ENCODE measurements at regions not wholly inside any gene's neighbourhood (a gene's known extent, or its start where the extent isn't known, plus 50 kb on each side); places are given as distances from the start of the nearest gene placed in this dataset.

GRCh38 chr1:232699814-232700213 lies 69.9 kb upstream of the SIPA1L2 start:
- no peak overlapping the region for H3K4me3 ChIP-seq (ENCODE audit: insufficient read depth in 1 of 2, low read depth in 1 of 2, low read length in 2 of 2)
- H2AFZ ChIP-seq (ENCODE audit: low read depth, low read length) = no peak overlapping the region
- H3K18ac ChIP-seq (ENCODE audit: low read depth in 1 of 2, low read length in 2 of 2) = no peak overlapping the region
- peaks cover 4% of the 10 kb centered on the region for H3K4me1 ChIP-seq (ENCODE audit: control insufficient read depth, insufficient read depth, low read depth, low read length)
- H3K36me3 ChIP-seq (ENCODE audit: control insufficient read depth in 1 of 2, insufficient read depth in 2 of 2, low read depth in 1 of 2, low read length in 2 of 2) = no peaks in the 10 kb centered on the region
- H4K8ac ChIP-seq (ENCODE audit: low read length) = no peak overlapping the region
- no peak overlapping the region for H3K4ac ChIP-seq (ENCODE audit: low read depth in 1 of 2, low read length in 2 of 2)
- H2BK120ac ChIP-seq (ENCODE audit: low read depth, low read length) = no peak overlapping the region
- no peaks in the 10 kb centered on the region for H3K79me1 ChIP-seq (replicated peaks; ENCODE audit: low read length, poor library complexity, severe bottlenecking)
- H3K4me2 ChIP-seq (ENCODE audit: low read length, poor library complexity, severe bottlenecking) = no peak overlapping the region
- DNase-seq = no peak
- H2BK12ac ChIP-seq (ENCODE audit: low read length in 2 of 2) = no peak overlapping the region
- 92% methylated on average over 6 of the region's 6 CpGs for WGBS
- H3K23ac ChIP-seq (ENCODE audit: low read length in 2 of 2) = no peak overlapping the region
- H3K9me3 ChIP-seq (ENCODE audit: control insufficient read depth, low read length) = no peaks in the 10 kb centered on the region
- no peak overlapping the region for H3K14ac ChIP-seq (ENCODE audit: low read length in 2 of 2)
- peaks cover 4 to 5% of the 10 kb centered on the region in 2 experiments for H3K27me3 ChIP-seq (ENCODE audit: control insufficient read depth in 1 of 2, insufficient read depth in 1 of 2, low read length in 2 of 2)
- no peak overlapping the region for H3K9ac ChIP-seq (ENCODE audit: low read length)
- no peak overlapping the region for H2AK5ac ChIP-seq (ENCODE audit: low read length, severe bottlenecking)
- H4K91ac ChIP-seq (ENCODE audit: low read length) = no peak overlapping the region
- H2BK5ac ChIP-seq (ENCODE audit: low read depth, low read length, poor library complexity, severe bottlenecking) = no peak overlapping the region
- H2BK15ac ChIP-seq (ENCODE audit: low read depth, poor library complexity, severe bottlenecking) = no peak overlapping the region
- no peak overlapping the region for H3K27ac ChIP-seq (ENCODE audit: low read length, poor library complexity, severe bottlenecking)

GRCh38 chr1:232702911-232703310 lies 73.0 kb upstream of the SIPA1L2 start:
- Histone ChIP-seq H3K4me2 (ENCODE audit: low read length, poor library complexity, severe bottlenecking) (no peak overlapping the region), H3K14ac (ENCODE audit: low read length in 2 of 2) (peak overlapping the region in 1 of 2 experiments; percentile 53), H2BK15ac (ENCODE audit: low read depth, poor library complexity, severe bottlenecking) (peak overlapping the region; percentile 66), H3K9me3 (ENCODE audit: control insufficient read depth, low read length) (no peaks in the 10 kb centered on the region), H3K36me3 (ENCODE audit: control insufficient read depth in 1 of 2, insufficient read depth in 2 of 2, low read depth in 1 of 2, low read length in 2 of 2) (no peaks in the 10 kb centered on the region), H2AFZ (ENCODE audit: low read depth, low read length) (no peak overlapping the region), H3K27me3 (ENCODE audit: control insufficient read depth in 1 of 2, insufficient read depth in 1 of 2, low read length in 2 of 2) (no peaks in the 10 kb centered on the region), H3K18ac (ENCODE audit: low read depth in 1 of 2, low read length in 2 of 2) (peak overlapping the region; percentile 7 to 67), H3K4ac (ENCODE audit: low read depth in 1 of 2, low read length in 2 of 2) (peak overlapping the region in 1 of 2 experiments; percentile 71), H2AK5ac (ENCODE audit: low read length, severe bottlenecking) (peak overlapping the region; percentile 43), H3K79me1 (replicated peaks; ENCODE audit: low read length, poor library complexity, severe bottlenecking) (no peaks in the 10 kb centered on the region), H3K27ac (ENCODE audit: low read length, poor library complexity, severe bottlenecking) (no peak overlapping the region), H3K9ac (ENCODE audit: low read length) (no peak overlapping the region), H3K4me1 (ENCODE audit: control insufficient read depth, insufficient read depth, low read depth, low read length) (peaks cover 4% of the 10 kb centered on the region), H4K91ac (ENCODE audit: low read length) (peak overlapping the region; percentile 78), H4K8ac (ENCODE audit: low read length) (peak overlapping the region; percentile 21), H2BK5ac (ENCODE audit: low read depth, low read length, poor library complexity, severe bottlenecking) (no peak overlapping the region), H2BK12ac (ENCODE audit: low read length in 2 of 2) (peak overlapping the region; percentile 14 to 100), H3K23ac (ENCODE audit: low read length in 2 of 2) (no peak overlapping the region), H2BK120ac (ENCODE audit: low read depth, low read length) (no peak overlapping the region), H3K4me3 (ENCODE audit: insufficient read depth in 1 of 2, low read depth in 1 of 2, low read length in 2 of 2) (no peak overlapping the region)
- 90% methylated on average over 5 of the region's 5 CpGs for WGBS
- DNase-seq = no peak

- peak overlapping the region; percentile 59 for H4K8ac ChIP-seq (ENCODE audit: low read length)
- H3K18ac ChIP-seq (ENCODE audit: low read depth in 1 of 2, low read length in 2 of 2) = peak overlapping the region; percentile 31 to 64
- H3K9ac ChIP-seq (ENCODE audit: low read length) = no peak overlapping the region
- no peak overlapping the region for H3K4me2 ChIP-seq (ENCODE audit: low read length, poor library complexity, severe bottlenecking)
- H3K27ac ChIP-seq (ENCODE audit: low read length, poor library complexity, severe bottlenecking) = peak overlapping the region; percentile 4
- H3K4ac ChIP-seq (ENCODE audit: low read depth in 1 of 2, low read length in 2 of 2) = peak overlapping the region; percentile 45 to 73
- no peaks in the 10 kb centered on the region for H3K27me3 ChIP-seq (ENCODE audit: control insufficient read depth in 1 of 2, insufficient read depth in 1 of 2, low read length in 2 of 2)
- H3K14ac ChIP-seq (ENCODE audit: low read length in 2 of 2) = no peak overlapping the region
- H2AFZ ChIP-seq (ENCODE audit: low read depth, low read length) = no peak overlapping the region
- peak overlapping the region; percentile 15 for H4K91ac ChIP-seq (ENCODE audit: low read length)
- no peaks in the 10 kb centered on the region for H3K36me3 ChIP-seq (ENCODE audit: control insufficient read depth in 1 of 2, insufficient read depth in 2 of 2, low read depth in 1 of 2, low read length in 2 of 2)
- WGBS = 79% methylated on average over 2 of the region's 2 CpGs
- H3K4me3 ChIP-seq (ENCODE audit: insufficient read depth in 1 of 2, low read depth in 1 of 2, low read length in 2 of 2) = peak overlapping the region in 1 of 2 experiments; percentile 34
- no peak for DNase-seq
- peak overlapping the region; percentile 45 for H2BK120ac ChIP-seq (ENCODE audit: low read depth, low read length)
- H2BK5ac ChIP-seq (ENCODE audit: low read depth, low read length, poor library complexity, severe bottlenecking) = no peak overlapping the region
- H3K23ac ChIP-seq (ENCODE audit: low read length in 2 of 2) = no peak overlapping the region
- H2BK12ac ChIP-seq (ENCODE audit: low read length in 2 of 2) = peak overlapping the region; percentile 41 to 68
- no peaks in the 10 kb centered on the region for H3K9me3 ChIP-seq (ENCODE audit: control insufficient read depth, low read length)
- H2AK5ac ChIP-seq (ENCODE audit: low read length, severe bottlenecking) = peak overlapping the region; percentile 46
- H3K4me1 ChIP-seq (ENCODE audit: control insufficient read depth, insufficient read depth, low read depth, low read length) = peaks cover 6% of the 10 kb centered on the region
- no peak overlapping the region for H2BK15ac ChIP-seq (ENCODE audit: low read depth, poor library complexity, severe bottlenecking)
- no peaks in the 10 kb centered on the region for H3K79me1 ChIP-seq (replicated peaks; ENCODE audit: low read length, poor library complexity, severe bottlenecking)
These were observed 74.3 kb upstream of the SIPA1L2 start for GRCh38 chr1:232704256-232704655.

GRCh38 chr1:232704694-232705680 lies 75.1 kb upstream of the SIPA1L2 start:
- H2AFZ ChIP-seq (ENCODE audit: low read depth, low read length) = no peak overlapping the region
- peak overlapping the region; percentile 77 to 90 for H3K4ac ChIP-seq (ENCODE audit: low read depth in 1 of 2, low read length in 2 of 2)
- H3K4me3 ChIP-seq (ENCODE audit: insufficient read depth in 1 of 2, low read depth in 1 of 2, low read length in 2 of 2) = peak overlapping the region in 1 of 2 experiments; percentile 11
- DNase-seq = peak; percentile 93
- H3K4me2 ChIP-seq (ENCODE audit: low read length, poor library complexity, severe bottlenecking) = no peak overlapping the region
- peak overlapping the region; percentile 49 for H3K9ac ChIP-seq (ENCODE audit: low read length)
- peak overlapping the region; percentile 86 for H2BK120ac ChIP-seq (ENCODE audit: low read depth, low read length)
- peak overlapping the region; percentile 93 for H4K91ac ChIP-seq (ENCODE audit: low read length)
- peaks cover 10% of the 10 kb centered on the region for H3K4me1 ChIP-seq (ENCODE audit: control insufficient read depth, insufficient read depth, low read depth, low read length)
- peak overlapping the region; percentile 97 for H4K8ac ChIP-seq (ENCODE audit: low read length)
- no peaks in the 10 kb centered on the region for H3K9me3 ChIP-seq (ENCODE audit: control insufficient read depth, low read length)
- peak overlapping the region; percentile 40 to 98 for H2BK12ac ChIP-seq (ENCODE audit: low read length in 2 of 2)
- no peak overlapping the region for H3K14ac ChIP-seq (ENCODE audit: low read length in 2 of 2)
- no peaks in the 10 kb centered on the region for H3K36me3 ChIP-seq (ENCODE audit: control insufficient read depth in 1 of 2, insufficient read depth in 2 of 2, low read depth in 1 of 2, low read length in 2 of 2)
- peak overlapping the region; percentile 49 for H2AK5ac ChIP-seq (ENCODE audit: low read length, severe bottlenecking)
- H3K23ac ChIP-seq (ENCODE audit: low read length in 2 of 2) = no peak overlapping the region
- no peak overlapping the region for H2BK5ac ChIP-seq (ENCODE audit: low read depth, low read length, poor library complexity, severe bottlenecking)
- H3K18ac ChIP-seq (ENCODE audit: low read depth in 1 of 2, low read length in 2 of 2) = peak overlapping the region; percentile 79 to 95
- no peaks in the 10 kb centered on the region for H3K27me3 ChIP-seq (ENCODE audit: control insufficient read depth in 1 of 2, insufficient read depth in 1 of 2, low read length in 2 of 2)
- H2BK15ac ChIP-seq (ENCODE audit: low read depth, poor library complexity, severe bottlenecking) = no peak overlapping the region
- H3K27ac ChIP-seq (ENCODE audit: low read length, poor library complexity, severe bottlenecking) = peak overlapping the region; percentile 39
- H3K79me1 ChIP-seq (replicated peaks; ENCODE audit: low read length, poor library complexity, severe bottlenecking) = no peaks in the 10 kb centered on the region
- WGBS = 49% methylated on average over 6 of the region's 7 CpGs
